Caki2 (cell line): ENCODE measurements at regions not wholly inside any gene's neighbourhood (a gene's known extent, or its start where the extent isn't known, plus 50 kb on each side); places are given as distances from the start of the nearest gene placed in this dataset.
A peak's percentile ranks its signal among the peaks of the same experiment; 100 is the strongest.

Experiments used
- DNase-seq: peaks from one replicate; pipeline ENCODE4 v3.0.0-alpha.2; 2015; ENCODE audit warnings: low read depth
- in situ Hi-C: cut with HindIII; loops from 2 replicates; pipeline ENCODE4 v1.10.0; 2016; ENCODE audit warnings: low sequenced_read_pairs, low pct_unique_long_range_greater_than_20kb, mixed read lengths

DNA sequence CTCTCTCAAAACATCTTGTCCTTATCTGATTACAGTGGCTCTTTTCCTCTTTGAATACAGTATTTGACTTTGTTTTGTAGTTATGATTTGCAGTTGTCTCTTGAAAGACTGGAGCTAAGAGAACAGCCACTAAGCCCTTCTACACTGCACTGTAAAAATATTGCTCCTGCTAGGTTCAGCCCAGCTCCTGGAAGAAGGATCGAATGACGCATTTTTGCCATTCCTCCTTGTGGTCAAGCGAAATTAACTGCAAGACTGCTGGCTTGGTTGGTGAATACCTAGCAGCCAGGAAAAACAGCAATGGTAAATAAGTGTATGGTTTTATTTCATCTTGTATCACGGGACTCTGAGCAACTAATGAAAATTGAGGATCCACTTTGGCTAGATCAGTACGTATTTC lies 407.8 kb upstream of the CDH2 start:
- peak; percentile 8 for DNase-seq
- in situ Hi-C loops: no loop called here

DNA sequence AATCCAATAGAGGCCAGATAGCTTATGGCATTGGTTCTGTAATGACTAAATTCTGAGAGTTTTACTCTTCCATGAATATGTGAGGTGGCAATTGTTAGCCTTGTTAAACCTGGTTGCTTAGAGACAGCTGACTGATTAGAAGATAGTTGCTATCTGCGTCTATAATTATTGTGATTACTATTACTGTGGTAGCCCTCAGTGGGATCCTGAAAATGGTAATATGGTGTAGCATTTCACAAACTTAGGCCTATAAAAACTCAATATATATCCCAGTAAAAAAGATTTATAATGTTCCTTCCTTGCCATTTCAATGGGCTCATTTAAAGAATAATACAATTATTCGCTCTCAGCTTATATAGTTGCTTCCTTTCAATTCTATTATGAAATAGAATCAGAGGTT lies 405.8 kb upstream of the CDH2 start:
- DNase-seq: no peak
- in situ Hi-C loops: no loop called here

- in situ Hi-C loops: no loop called here
- DNase-seq: no peak
These were observed 404.7 kb upstream of the CDH2 start for GRCh38 chr18:28581521-28582071.

- no peak for DNase-seq
- in situ Hi-C loops: no loop called here
These were observed 400.0 kb upstream of the CDH2 start for GRCh38 chr18:28576941-28577340.

DNA sequence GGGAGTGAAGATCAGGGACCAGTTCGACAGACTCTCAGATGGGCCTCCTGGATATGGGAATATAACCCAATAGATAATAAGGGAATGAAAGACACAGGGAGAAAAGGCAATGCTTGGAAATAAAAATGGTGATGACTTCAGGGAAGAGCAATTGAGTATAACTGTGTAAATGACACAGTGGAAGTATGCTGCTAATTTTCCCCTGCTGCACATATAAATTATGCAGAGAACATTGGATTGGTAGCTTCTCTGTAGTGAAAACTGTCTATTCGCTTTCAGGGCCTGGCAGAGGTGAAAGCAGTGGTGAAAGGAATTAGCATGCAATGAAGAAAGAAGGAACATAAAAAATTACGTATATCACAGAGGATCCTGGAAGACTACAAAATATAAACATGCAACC lies 398.2 kb upstream of the CDH2 start:
- no peak for DNase-seq

GRCh38 chr18:28574175-28574574 lies 397.2 kb upstream of the CDH2 start:
- no peak for DNase-seq
- in situ Hi-C loops: no loop called here

More for the DNA sequence above, 398.2 kb upstream of the CDH2 start:
- in situ Hi-C loops: no loop called here

DNA sequence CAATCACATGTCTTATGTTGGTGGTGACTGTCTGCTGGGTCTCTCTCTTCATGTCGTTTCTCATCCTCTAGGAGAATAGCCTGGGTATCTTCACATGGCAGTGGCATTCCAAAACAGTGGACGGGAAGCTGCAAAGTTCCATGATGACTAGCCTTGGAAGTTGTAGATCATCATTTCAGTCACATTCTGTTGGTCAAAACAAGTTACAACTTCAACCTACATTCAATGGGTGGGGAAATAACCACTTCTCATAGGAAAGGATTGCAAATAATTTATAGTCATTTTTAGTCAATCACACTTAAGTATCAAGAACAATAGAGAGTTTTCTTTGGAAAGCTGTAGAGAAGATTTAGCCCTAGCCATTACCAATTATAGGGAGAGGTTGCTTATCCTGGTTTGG lies 395.0 kb upstream of the CDH2 start:
- DNase-seq: no peak
- in situ Hi-C loops: no loop called here

DNA sequence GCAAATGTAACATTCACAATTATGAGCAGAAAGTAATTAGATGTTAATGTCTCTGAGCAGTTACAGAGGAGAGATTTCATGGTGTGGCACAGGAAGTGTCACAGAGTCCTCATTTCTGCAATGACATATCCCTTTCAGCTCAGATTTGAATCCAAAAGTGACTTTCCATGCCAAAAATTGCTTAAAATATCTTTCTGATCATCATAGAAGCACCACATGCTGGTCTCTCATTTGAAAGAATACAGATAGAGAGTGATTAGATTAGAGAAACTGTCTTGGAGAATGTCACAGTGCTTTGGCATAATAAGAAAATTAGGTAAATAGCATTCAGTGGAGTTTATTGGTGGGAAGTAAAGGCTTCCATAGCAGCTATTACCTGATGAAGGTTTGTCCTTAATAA lies 383.4 kb upstream of the CDH2 start:
- no peak for DNase-seq
- in situ Hi-C loops: no loop called here

GRCh38 chr18:28559511-28559910 lies 382.6 kb upstream of the CDH2 start:
- in situ Hi-C loops: no loop called here

GRCh38 chr18:28541934-28542333 lies 365.0 kb upstream of the CDH2 start:
- no peak for DNase-seq
- in situ Hi-C loops: no loop called here

More at GRCh38 chr18:28559511-28559910, 382.6 kb upstream of the CDH2 start:
- DNase-seq: no peak

DNA sequence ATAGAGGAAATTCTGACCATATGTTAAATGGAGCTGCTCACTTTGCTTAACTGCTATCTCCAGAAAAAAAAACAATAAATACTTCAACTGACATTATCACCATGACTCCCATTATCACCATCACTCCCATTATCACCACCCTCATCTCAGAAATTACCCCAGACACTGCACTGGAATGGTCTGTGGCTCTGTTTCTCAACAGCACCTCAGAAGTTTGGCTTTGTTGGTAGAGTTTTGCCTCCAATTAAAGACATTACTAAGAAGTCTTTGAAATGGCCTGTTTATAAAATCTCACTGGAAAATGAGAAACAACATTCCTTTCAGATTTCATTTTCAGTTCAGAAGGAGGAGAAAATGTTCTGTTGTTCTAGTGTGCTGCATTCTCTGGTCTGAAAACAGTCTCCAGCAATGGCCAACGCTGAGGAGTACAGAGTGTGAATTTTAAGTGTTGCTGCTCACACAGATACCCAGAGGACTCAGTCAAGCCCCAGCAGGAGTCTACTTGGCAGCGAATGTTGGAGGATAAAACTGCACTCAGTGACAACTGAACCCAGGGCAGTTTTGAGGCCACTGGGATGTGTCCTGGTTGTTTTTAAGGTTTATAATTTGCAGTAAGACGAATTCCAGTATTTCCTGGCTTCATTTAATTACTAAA lies 364.5 kb upstream of the CDH2 start:
- DNase-seq: no peak
- in situ Hi-C loops: no loop called here

DNA sequence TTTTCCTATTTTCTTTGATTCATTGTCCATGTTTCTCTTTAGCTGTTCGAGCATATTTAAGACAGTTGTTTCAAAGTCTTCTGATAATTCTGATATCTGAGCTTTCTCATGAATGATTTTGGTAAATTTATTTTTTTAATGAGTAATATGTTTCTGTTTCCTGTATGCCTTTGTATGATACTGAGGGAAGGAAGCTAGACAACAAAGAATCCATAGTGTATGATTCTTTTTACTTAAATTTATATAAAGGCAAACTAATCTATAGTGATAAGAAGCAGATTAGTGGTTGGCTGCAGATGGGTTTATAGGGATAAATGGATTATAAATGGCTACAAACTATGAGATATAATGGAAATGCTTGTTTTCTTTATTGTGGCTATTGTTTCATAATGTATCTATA lies 352.7 kb upstream of the CDH2 start:
- in situ Hi-C loops: no loop called here
- no peak for DNase-seq

- in situ Hi-C loops: no loop called here
- no peak for DNase-seq
These were observed 349.3 kb upstream of the CDH2 start for GRCh38 chr18:28526196-28526595.

DNA sequence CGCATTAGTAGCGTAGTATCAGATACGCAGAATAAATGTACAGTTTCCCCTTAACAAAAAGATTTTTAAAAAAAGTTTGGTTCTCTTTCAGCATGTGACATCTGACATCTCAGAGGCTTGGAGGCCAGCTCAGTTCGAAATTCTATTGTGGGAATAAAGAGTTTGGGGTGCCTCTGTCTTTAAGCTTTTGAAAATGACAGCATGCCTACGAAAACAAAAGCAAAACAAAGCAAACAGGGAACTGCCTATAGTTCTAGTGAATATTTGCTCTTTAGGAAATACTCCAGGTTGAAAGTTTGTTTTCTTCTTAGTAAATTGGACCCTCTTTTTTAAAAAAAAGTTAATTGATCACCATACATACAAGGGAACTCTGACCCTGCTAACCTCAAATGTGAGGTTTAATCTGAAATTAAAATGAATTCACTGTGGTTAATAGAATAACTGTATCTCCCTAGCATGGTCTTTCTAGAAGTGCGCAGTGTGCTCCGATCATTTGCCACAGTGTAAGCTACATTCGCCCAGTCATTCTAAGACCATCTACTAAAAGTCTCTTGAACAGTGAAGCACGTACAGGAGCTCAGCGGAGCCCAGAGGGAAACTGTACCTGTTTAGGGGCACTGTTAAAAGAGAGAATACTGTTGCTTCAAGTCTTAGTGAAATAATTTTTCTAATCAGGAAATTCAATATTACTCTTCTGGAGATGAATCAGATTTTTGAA lies 347.0 kb upstream of the CDH2 start:
- DNase-seq: no peak
- in situ Hi-C loops: no loop called here

DNA sequence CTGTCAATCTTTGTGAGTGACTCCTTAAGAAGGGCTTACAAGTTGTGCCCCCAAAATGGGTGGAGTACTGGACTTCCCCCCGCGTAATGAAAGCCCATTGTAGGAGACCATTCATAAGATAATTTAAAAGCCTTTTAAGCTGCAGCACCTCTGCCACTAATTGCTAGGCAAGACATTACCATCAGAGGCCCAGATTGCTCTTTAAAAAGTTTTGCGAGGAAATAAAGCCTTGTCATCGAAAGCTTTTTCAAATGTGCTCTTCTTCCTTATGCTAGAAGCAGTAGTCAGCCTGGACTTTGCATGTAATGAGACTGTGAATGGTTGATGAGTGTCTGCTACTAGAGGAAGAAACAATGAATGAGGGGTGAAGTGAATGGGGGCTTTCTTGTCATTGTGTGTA lies 345.3 kb upstream of the CDH2 start:
- DNase-seq: no peak
- in situ Hi-C loops: no loop called here

DNA sequence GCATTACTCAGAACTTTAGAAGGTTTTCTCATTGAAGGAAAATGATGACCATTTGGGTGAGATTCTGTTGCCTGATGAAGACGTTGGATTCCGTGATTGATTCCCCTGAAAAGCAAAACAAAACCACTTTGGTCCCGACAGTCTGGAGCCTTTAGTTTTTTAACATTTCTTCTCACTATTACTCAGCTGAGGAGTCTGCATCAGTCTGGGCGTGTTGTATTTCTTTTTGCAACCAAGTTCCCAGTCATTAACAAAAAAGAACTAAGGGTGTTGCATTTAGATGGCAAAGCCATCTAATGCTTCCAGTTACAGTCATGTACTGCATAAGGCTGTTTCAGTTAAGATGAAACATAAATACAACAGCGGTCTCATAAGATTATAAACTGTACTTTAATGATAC lies 343.1 kb upstream of the CDH2 start:
- no peak for DNase-seq
- in situ Hi-C loops: no loop called here

DNA sequence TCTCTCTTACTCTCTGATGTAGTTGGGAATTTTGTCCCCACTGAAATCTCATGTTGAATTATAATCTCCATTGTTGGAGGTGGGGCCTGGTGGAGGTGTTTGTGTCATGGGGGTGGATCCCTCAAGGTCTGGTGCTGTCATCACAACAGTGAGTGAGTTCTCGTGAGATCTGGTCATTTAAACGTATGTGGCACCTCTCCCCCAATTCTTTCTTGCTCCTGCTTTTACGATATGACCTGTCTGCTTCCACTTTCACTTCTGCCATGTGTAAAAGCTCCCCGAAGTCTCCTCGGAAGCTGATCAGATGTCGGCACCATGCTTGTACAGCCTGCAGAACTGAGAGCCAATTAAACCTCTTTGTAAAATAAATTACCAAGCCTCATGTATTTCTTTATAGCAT lies 337.8 kb upstream of the CDH2 start:
- no peak for DNase-seq
- in situ Hi-C loops: no loop called here

DNA sequence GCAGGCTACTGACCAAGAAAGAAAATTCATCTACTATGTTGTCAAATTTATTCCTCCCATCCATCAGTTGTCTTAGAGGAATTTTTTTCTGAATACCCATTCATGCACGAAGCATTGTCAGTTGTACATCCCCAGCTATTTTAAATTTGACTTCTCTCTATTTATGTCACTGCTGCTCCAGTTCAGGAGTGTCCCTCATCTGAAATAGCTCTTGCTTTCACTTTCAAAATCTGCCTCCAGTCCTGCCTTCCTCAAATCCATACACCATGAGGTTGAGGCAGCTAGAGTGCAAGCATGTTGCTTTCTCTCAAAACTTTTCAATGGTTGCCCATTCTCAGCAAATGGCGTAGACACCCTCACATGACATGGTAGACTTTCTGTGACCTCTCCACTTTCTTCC lies 335.4 kb upstream of the CDH2 start:
- DNase-seq: no peak
- in situ Hi-C loops: no loop called here

GRCh38 chr18:28511413-28511821 lies 334.5 kb upstream of the CDH2 start:
- DNase-seq: no peak
- in situ Hi-C loops: no loop called here

- DNase-seq: no peak
- in situ Hi-C loops: no loop called here
These were observed 333.3 kb upstream of the CDH2 start for GRCh38 chr18:28510210-28510609.
